Fibroblast of skin of abdomen (primary cell): ENCODE measurements at regions not wholly inside any gene's neighbourhood (a gene's known extent, or its start where the extent isn't known, plus 50 kb on each side); places are given as distances from the start of the nearest gene placed in this dataset.
"Not testable (repeated sequence)": the region's sequence is repeated elsewhere in the genome, so short reads cannot be mapped to it uniquely, and the experiment has no call there.

Experiments used
- DNase-seq: peaks from one replicate; pipeline ENCODE4 v3.0.0-alpha.2; 2013

GRCh38 chr16:65601781-65602180 lies 479.9 kb upstream of the CDH11 start:
- DNase-seq, result peak; percentile 76

- peak; percentile 48 for DNase-seq
Observed at GRCh38 chr16:65600629-65601028, 478.8 kb upstream of the CDH11 start.

GRCh38 chr16:65600046-65600445 lies 478.2 kb upstream of the CDH11 start:
- DNase-seq, result no peak

- DNase-seq, result no peak
Observed at GRCh38 chr16:65598621-65599020, 476.8 kb upstream of the CDH11 start.

GRCh38 chr16:65583498-65583897 lies 461.6 kb upstream of the CDH11 start:
- no peak for DNase-seq

- peak; percentile 18 for DNase-seq
Observed at GRCh38 chr16:65579050-65579449, 457.2 kb upstream of the CDH11 start.

GRCh38 chr16:65576631-65577030 lies 454.8 kb upstream of the CDH11 start:
- DNase-seq, result no peak

GRCh38 chr16:65576139-65576538 lies 454.3 kb upstream of the CDH11 start:
- no peak for DNase-seq

GRCh38 chr16:65574326-65574966 lies 452.6 kb upstream of the CDH11 start:
- DNase-seq, result no peak

GRCh38 chr16:65572156-65572555 lies 450.3 kb upstream of the CDH11 start:
- DNase-seq, result peak; percentile 88

GRCh38 chr16:65570261-65570660 lies 448.4 kb upstream of the CDH11 start:
- DNase-seq, result no peak

- no peak for DNase-seq
Observed at GRCh38 chr16:65559846-65560245, 438.0 kb upstream of the CDH11 start.

- DNase-seq, result not testable (repeated sequence)
Observed at GRCh38 chr16:65549689-65550088, 427.8 kb upstream of the CDH11 start.

GRCh38 chr16:65548470-65548869 lies 426.6 kb upstream of the CDH11 start:
- DNase-seq, result peak; percentile 55

GRCh38 chr16:65547772-65548446 lies 426.0 kb upstream of the CDH11 start:
- peak; percentile 99 for DNase-seq

- peak; percentile 95 for DNase-seq
Observed at GRCh38 chr16:65546353-65546791, 424.5 kb upstream of the CDH11 start.

- DNase-seq, result peak; percentile 53
Observed at GRCh38 chr16:65545413-65545956, 423.6 kb upstream of the CDH11 start.

GRCh38 chr16:65543781-65544740 lies 422.2 kb upstream of the CDH11 start:
- no peak for DNase-seq

GRCh38 chr16:65541646-65542045 lies 419.8 kb upstream of the CDH11 start:
- DNase-seq, result no peak

- no peak for DNase-seq
Observed at GRCh38 chr16:65540901-65541300, 419.0 kb upstream of the CDH11 start.

- DNase-seq, result peak; percentile 73
Observed at GRCh38 chr16:65538976-65539375, 417.1 kb upstream of the CDH11 start.

GRCh38 chr16:65537336-65537735 lies 415.5 kb upstream of the CDH11 start:
- peak; percentile 72 for DNase-seq

GRCh38 chr16:65534121-65534528 lies 412.3 kb upstream of the CDH11 start:
- peak; percentile 56 for DNase-seq
